ENCODE measurements at regions not wholly inside any gene's neighbourhood (a gene's known extent, or its start where the extent isn't known, plus 50 kb on each side); places are given as distances from the start of the nearest gene placed in this dataset.

DNA sequence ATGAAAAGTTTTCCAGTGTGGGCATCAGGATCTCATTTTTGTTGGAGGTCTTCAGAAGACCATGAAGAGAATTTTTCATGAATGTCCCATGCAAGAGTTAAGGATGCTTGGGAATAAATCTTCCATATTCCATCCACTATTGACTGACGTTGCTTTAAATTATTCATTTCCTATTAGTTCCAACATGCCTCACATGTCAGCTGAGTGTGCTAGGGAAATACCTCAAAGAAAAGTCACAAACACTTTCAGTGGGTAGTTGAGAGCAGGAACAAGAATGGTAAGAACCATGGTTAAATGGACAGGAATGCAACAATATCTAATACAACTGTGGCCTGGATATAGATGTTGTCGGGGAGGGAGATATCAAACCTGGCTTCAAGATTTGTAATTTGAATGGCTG lies 610.1 kb downstream of the TECRL start:
- no peaks in the 10 kb centered on the region for H3K4me1 ChIP-seq (ENCODE audit: control insufficient read depth, insufficient read depth, low read length)
- no peaks in the 10 kb centered on the region for H3K36me3 ChIP-seq (ENCODE audit: control insufficient read depth, insufficient read depth, low read length)
- no peaks in the 10 kb centered on the region for H3K9me3 ChIP-seq (ENCODE audit: control insufficient read depth, insufficient read depth, low read depth, low read length)
- H3K9ac ChIP-seq (ENCODE audit: low read length): no peak overlapping the region
- H3K27ac ChIP-seq (ENCODE audit: low read depth, low read length): no peak overlapping the region
- no peaks in the 10 kb centered on the region for H3K27me3 ChIP-seq (ENCODE audit: control insufficient read depth, insufficient read depth, low read length)
- H3K4me3 ChIP-seq (ENCODE audit: low read depth, low read length): no peak overlapping the region

DNA sequence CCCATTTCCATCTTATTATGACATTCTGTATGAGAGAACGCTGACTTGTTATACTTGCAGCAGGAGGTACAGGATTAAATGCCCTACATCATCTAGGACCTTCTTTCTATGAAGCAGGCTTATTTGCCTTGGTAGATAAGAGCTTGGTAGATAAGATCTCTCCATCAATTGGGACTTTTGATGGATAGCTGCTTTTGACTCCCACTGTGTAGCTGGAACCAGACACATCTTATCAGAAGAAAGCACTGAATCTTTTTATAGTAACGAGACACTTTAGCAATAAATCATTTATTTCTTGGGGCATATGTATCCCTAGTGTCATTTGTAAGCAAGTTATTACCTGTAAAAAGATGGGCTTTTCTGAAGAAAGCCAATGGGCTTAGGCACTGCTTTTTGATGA lies 613.9 kb downstream of the TECRL start:
- no peak overlapping the region for H3K9ac ChIP-seq (ENCODE audit: low read length)
- no peak overlapping the region for H3K27ac ChIP-seq (ENCODE audit: low read depth, low read length)
- no peak overlapping the region for H3K4me3 ChIP-seq (ENCODE audit: low read depth, low read length)
- no peaks in the 10 kb centered on the region for H3K36me3 ChIP-seq (ENCODE audit: control insufficient read depth, insufficient read depth, low read length)
- H3K4me1 ChIP-seq (ENCODE audit: control insufficient read depth, insufficient read depth, low read length): no peaks in the 10 kb centered on the region
- no peaks in the 10 kb centered on the region for H3K9me3 ChIP-seq (ENCODE audit: control insufficient read depth, insufficient read depth, low read depth, low read length)
- no peaks in the 10 kb centered on the region for H3K27me3 ChIP-seq (ENCODE audit: control insufficient read depth, insufficient read depth, low read length)

DNA sequence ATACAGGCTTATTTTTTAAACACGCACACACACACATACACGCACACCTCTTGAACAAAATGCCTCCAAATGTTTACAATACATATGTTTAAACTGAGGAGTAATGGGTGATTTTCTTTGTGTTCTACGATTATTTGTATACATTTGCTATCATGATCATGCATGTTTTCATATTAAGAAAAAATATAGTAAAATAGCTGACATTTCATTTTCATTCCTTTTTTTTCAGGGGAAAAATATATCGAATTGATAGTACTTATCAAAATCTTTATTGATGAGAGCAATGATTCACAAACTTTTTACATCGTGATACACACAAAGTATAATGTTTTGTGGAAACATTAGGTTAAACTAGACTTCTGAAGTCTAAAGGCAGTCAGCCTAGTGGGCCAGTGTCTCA lies 618.9 kb downstream of the TECRL start:
- Histone ChIP-seq H3K9ac (ENCODE audit: low read length) (no peak overlapping the region), H3K9me3 (ENCODE audit: control insufficient read depth, insufficient read depth, low read depth, low read length) (no peaks in the 10 kb centered on the region), H3K27ac (ENCODE audit: low read depth, low read length) (no peak overlapping the region), H3K27me3 (ENCODE audit: control insufficient read depth, insufficient read depth, low read length) (no peaks in the 10 kb centered on the region), H3K36me3 (ENCODE audit: control insufficient read depth, insufficient read depth, low read length) (no peaks in the 10 kb centered on the region), H3K4me1 (ENCODE audit: control insufficient read depth, insufficient read depth, low read length) (no peaks in the 10 kb centered on the region), H3K4me3 (ENCODE audit: low read depth, low read length) (no peak overlapping the region)

DNA sequence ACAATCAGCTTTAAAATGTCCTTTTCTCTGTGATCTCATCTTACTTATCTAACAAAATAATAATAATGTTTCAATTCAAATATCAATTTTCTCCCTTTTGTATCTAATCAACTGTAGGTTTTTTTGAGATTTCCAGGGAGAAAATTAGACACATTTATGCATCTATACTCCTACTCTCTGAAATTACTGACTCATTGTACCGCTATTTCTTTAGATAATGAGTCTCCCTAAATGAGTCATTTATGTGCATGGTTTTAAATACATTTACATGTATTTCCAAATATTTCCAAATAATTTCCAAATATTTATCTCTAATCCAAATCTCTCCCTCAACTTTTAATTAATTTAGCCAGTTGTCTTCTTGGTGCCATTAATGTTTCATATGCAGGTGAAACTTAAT lies 621.0 kb downstream of the TECRL start:
- H3K4me3 ChIP-seq (ENCODE audit: low read depth, low read length): no peak overlapping the region
- no peak overlapping the region for H3K27ac ChIP-seq (ENCODE audit: low read depth, low read length)
- H3K9me3 ChIP-seq (ENCODE audit: control insufficient read depth, insufficient read depth, low read depth, low read length): no peaks in the 10 kb centered on the region
- H3K36me3 ChIP-seq (ENCODE audit: control insufficient read depth, insufficient read depth, low read length): no peaks in the 10 kb centered on the region
- H3K27me3 ChIP-seq (ENCODE audit: control insufficient read depth, insufficient read depth, low read length): no peaks in the 10 kb centered on the region
- H3K4me1 ChIP-seq (ENCODE audit: control insufficient read depth, insufficient read depth, low read length): no peaks in the 10 kb centered on the region
- H3K9ac ChIP-seq (ENCODE audit: low read length): no peak overlapping the region

DNA sequence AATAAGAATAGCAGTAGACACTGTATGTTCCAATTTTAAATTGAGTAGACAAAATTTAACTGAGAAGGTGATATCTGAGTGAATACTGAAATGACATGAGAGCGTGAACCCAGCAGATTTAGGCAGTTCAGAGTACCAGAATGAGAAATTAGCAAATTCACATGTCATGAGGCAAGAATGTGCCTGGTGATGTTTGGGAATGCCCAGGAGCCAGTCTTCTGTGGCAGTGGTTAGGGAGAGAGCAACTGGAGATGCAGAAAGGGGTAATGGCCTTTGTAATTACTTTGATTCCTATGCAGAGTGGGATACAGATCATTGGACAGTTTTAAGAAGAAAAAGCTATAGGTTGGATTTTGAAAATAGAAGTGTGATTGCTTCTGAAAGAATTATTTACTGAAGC lies 621.9 kb downstream of the TECRL start:
- no peak overlapping the region for H3K4me3 ChIP-seq (ENCODE audit: low read depth, low read length)
- no peaks in the 10 kb centered on the region for H3K36me3 ChIP-seq (ENCODE audit: control insufficient read depth, insufficient read depth, low read length)
- H3K27ac ChIP-seq (ENCODE audit: low read depth, low read length): no peak overlapping the region
- H3K4me1 ChIP-seq (ENCODE audit: control insufficient read depth, insufficient read depth, low read length): no peaks in the 10 kb centered on the region
- no peaks in the 10 kb centered on the region for H3K27me3 ChIP-seq (ENCODE audit: control insufficient read depth, insufficient read depth, low read length)
- H3K9me3 ChIP-seq (ENCODE audit: control insufficient read depth, insufficient read depth, low read depth, low read length): no peaks in the 10 kb centered on the region
- H3K9ac ChIP-seq (ENCODE audit: low read length): no peak overlapping the region

DNA sequence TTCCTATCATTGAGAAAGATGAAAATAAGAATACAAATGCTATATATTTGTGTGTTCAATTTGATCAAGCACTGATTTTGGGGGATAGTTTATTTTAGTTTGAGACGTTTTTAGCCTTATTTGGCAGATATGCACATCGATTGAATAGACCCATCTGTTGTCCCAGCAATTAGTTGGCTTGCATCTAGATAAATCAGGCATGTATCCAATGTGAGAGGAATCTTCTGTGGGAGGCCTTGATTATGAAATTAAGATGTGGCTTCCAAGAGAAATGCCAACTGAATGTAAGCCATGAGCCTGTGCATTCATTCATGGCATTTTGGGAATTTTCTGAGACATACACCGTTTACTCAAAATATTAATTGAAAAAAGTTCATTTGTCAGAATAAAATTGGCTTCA lies 623.1 kb downstream of the TECRL start:
- H3K36me3 ChIP-seq (ENCODE audit: control insufficient read depth, insufficient read depth, low read length): no peaks in the 10 kb centered on the region
- no peak overlapping the region for H3K9ac ChIP-seq (ENCODE audit: low read length)
- H3K27ac ChIP-seq (ENCODE audit: low read depth, low read length): no peak overlapping the region
- H3K27me3 ChIP-seq (ENCODE audit: control insufficient read depth, insufficient read depth, low read length): no peaks in the 10 kb centered on the region
- H3K4me1 ChIP-seq (ENCODE audit: control insufficient read depth, insufficient read depth, low read length): no peaks in the 10 kb centered on the region
- H3K9me3 ChIP-seq (ENCODE audit: control insufficient read depth, insufficient read depth, low read depth, low read length): no peaks in the 10 kb centered on the region
- no peak overlapping the region for H3K4me3 ChIP-seq (ENCODE audit: low read depth, low read length)

DNA sequence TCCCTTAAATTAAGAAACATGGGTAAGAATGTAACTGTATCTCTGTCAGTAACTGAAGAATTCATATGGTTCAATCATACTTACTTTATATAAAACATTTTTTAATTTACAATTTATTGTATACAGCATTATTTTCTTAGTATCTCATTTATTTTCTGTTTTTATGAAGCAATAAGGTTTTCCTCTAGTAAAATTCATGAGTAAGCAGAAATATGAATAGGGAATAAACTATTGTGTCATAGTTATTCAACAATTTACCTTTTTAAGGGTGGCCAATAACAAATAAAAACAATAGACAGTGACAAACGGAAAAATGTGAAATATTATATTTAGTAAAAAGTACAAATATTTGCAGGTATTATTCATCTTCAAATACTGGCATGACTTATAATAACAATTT lies 624.4 kb downstream of the TECRL start:
- no peaks in the 10 kb centered on the region for H3K4me1 ChIP-seq (ENCODE audit: control insufficient read depth, insufficient read depth, low read length)
- H3K27me3 ChIP-seq (ENCODE audit: control insufficient read depth, insufficient read depth, low read length): no peaks in the 10 kb centered on the region
- no peaks in the 10 kb centered on the region for H3K36me3 ChIP-seq (ENCODE audit: control insufficient read depth, insufficient read depth, low read length)
- H3K9me3 ChIP-seq (ENCODE audit: control insufficient read depth, insufficient read depth, low read depth, low read length): no peaks in the 10 kb centered on the region
- H3K4me3 ChIP-seq (ENCODE audit: low read depth, low read length): no peak overlapping the region
- H3K27ac ChIP-seq (ENCODE audit: low read depth, low read length): no peak overlapping the region
- H3K9ac ChIP-seq (ENCODE audit: low read length): no peak overlapping the region

DNA sequence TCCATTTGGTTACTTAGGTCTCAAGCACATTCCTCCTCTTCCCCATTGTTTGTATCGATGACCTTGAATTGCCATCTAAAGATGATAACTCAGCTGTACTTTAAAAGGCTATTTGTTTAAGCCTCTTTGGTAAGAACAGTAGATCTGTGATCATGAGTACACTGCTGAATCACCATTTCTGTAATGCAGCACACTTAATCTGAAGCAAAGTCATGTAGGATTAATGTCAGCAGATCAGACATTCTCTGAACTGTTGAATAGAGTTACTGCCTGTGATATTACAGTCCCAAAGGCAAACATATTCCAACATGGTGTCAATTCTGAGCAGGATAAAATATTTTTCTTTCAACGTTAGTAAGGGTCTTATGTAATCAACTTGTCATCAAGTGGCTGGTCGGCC lies 631.6 kb downstream of the TECRL start:
- Histone ChIP-seq H3K27me3 (ENCODE audit: control insufficient read depth, insufficient read depth, low read length) (no peaks in the 10 kb centered on the region), H3K4me3 (ENCODE audit: low read depth, low read length) (no peak overlapping the region), H3K4me1 (ENCODE audit: control insufficient read depth, insufficient read depth, low read length) (no peaks in the 10 kb centered on the region), H3K9me3 (ENCODE audit: control insufficient read depth, insufficient read depth, low read depth, low read length) (no peaks in the 10 kb centered on the region), H3K9ac (ENCODE audit: low read length) (no peak overlapping the region), H3K27ac (ENCODE audit: low read depth, low read length) (no peak overlapping the region), H3K36me3 (ENCODE audit: control insufficient read depth, insufficient read depth, low read length) (no peaks in the 10 kb centered on the region)

GRCh38 chr4:63764400-63764799 lies 644.9 kb downstream of the TECRL start:
- Histone ChIP-seq H3K27me3 (ENCODE audit: control insufficient read depth, insufficient read depth, low read length) (no peaks in the 10 kb centered on the region), H3K9ac (ENCODE audit: low read length) (no peak overlapping the region), H3K36me3 (ENCODE audit: control insufficient read depth, insufficient read depth, low read length) (no peaks in the 10 kb centered on the region), H3K4me1 (ENCODE audit: control insufficient read depth, insufficient read depth, low read length) (no peaks in the 10 kb centered on the region), H3K4me3 (ENCODE audit: low read depth, low read length) (no peak overlapping the region), H3K27ac (ENCODE audit: low read depth, low read length) (no peak overlapping the region), H3K9me3 (ENCODE audit: control insufficient read depth, insufficient read depth, low read depth, low read length) (no peaks in the 10 kb centered on the region)

GRCh38 chr4:63757929-63758328 lies 651.3 kb downstream of the TECRL start:
- Histone ChIP-seq H3K36me3 (ENCODE audit: control insufficient read depth, insufficient read depth, low read length) (no peaks in the 10 kb centered on the region), H3K4me3 (ENCODE audit: low read depth, low read length) (no peak overlapping the region), H3K9me3 (ENCODE audit: control insufficient read depth, insufficient read depth, low read depth, low read length) (no peaks in the 10 kb centered on the region), H3K27me3 (ENCODE audit: control insufficient read depth, insufficient read depth, low read length) (no peaks in the 10 kb centered on the region), H3K27ac (ENCODE audit: low read depth, low read length) (no peak overlapping the region), H3K4me1 (ENCODE audit: control insufficient read depth, insufficient read depth, low read length) (no peaks in the 10 kb centered on the region), H3K9ac (ENCODE audit: low read length) (no peak overlapping the region)

DNA sequence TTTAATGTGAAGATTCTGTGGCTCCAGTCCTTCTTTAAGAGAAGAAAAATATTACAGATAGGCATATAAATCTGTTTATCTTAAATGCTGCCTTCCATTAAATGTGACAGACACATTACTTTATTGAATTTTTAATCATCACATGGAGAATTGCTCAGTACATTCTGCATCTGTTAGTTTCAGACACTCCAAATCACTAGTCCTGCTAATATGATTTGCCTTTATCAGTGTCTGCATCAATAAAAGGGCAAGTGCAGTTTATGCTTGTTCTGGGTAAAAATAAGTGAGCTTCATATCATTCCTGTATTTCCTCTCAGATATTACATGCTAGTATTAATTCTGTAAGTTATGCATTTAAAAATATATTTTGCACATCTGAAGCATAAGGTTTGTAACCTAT lies 666.4 kb downstream of the TECRL start:
- no peaks in the 10 kb centered on the region for H3K36me3 ChIP-seq (ENCODE audit: control insufficient read depth, insufficient read depth, low read length)
- no peak overlapping the region for H3K4me3 ChIP-seq (ENCODE audit: low read depth, low read length)
- no peak overlapping the region for H3K27ac ChIP-seq (ENCODE audit: low read depth, low read length)
- H3K4me1 ChIP-seq (ENCODE audit: control insufficient read depth, insufficient read depth, low read length): no peaks in the 10 kb centered on the region
- no peak overlapping the region for H3K9ac ChIP-seq (ENCODE audit: low read length)
- no peaks in the 10 kb centered on the region for H3K9me3 ChIP-seq (ENCODE audit: control insufficient read depth, insufficient read depth, low read depth, low read length)
- no peaks in the 10 kb centered on the region for H3K27me3 ChIP-seq (ENCODE audit: control insufficient read depth, insufficient read depth, low read length)

DNA sequence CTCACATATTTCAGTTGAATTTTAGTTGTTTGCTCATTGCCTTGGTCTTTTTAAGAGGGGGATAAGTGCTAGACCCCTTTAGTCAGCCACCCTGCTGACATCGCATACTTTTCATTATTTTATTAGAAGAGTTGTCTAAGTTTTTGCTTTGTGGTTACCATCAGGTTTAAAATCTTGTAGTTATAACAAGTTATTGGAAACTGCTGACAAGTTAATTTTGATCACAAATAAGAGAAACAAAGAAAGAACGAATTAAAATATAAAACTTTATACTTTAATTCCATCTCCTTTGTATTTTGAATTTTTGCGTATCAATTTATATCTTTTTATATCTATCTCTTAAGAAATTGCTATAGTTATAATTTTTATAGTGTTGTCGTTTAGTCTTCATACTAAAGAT lies 679.7 kb downstream of the TECRL start:
- Histone ChIP-seq H3K36me3 (ENCODE audit: control insufficient read depth, insufficient read depth, low read length) (no peaks in the 10 kb centered on the region), H3K9ac (ENCODE audit: low read length) (no peak overlapping the region), H3K4me1 (ENCODE audit: control insufficient read depth, insufficient read depth, low read length) (peaks cover 10% of the 10 kb centered on the region), H3K27ac (ENCODE audit: low read depth, low read length) (no peak overlapping the region), H3K9me3 (ENCODE audit: control insufficient read depth, insufficient read depth, low read depth, low read length) (no peaks in the 10 kb centered on the region), H3K27me3 (ENCODE audit: control insufficient read depth, insufficient read depth, low read length) (no peaks in the 10 kb centered on the region), H3K4me3 (ENCODE audit: low read depth, low read length) (no peak overlapping the region)

All from HUES6 (cell line).